SIG-M5 treated with dmso at 0.1 percent for 504 hours (cell line): ENCODE measurements at regions not wholly inside any gene's neighbourhood (a gene's known extent, or its start where the extent isn't known, plus 50 kb on each side); places are given as distances from the start of the nearest gene placed in this dataset.
A peak's percentile ranks its signal among the peaks of the same experiment; 100 is the strongest.
"Not testable (repeated sequence)": the region's sequence is repeated elsewhere in the genome, so short reads cannot be mapped to it uniquely, and the experiment has no call there.

Experiments
- DNase-seq: peaks from one replicate; lab custom pipeline; 2025; ENCODE audit not compliant: unreplicated experiment; lab: John Stamatoyannopoulos, UW

DNA sequence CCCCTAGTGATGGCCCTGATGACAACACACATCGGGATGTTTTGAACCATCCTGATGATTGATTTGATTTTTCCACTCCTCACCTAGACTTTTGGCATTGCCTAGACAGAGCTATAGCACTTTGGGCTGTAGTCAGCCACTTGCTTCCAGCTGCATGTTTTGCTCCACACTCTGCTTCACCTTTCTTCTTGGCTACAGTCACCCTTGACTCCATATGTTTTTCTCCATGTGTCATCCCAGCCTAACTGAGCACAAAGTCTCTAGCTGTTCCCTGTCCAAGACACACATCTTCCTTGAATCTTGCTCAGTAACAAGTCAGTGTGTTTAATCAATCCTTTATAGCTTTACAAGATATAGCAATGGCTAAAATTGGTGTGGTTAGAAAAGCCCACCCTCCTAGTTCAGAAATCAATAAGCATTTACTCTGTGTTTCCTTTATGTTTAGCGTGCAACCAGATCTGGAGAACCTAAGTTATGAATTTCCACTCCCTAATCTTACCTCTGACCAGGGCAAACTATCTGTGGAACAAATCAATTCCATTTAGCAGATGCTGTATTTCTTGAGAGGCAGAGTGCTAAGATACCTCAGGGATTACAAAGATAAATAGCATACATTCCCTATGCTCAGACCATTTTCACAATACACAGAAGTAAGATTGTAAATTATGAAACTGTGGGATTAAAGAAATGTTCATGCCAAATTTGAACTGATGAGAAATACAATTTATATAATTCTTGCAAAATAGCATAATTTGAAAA is 98.4 kb upstream of the LYPLAL1 start:
- DNase-seq: no peak

DNA sequence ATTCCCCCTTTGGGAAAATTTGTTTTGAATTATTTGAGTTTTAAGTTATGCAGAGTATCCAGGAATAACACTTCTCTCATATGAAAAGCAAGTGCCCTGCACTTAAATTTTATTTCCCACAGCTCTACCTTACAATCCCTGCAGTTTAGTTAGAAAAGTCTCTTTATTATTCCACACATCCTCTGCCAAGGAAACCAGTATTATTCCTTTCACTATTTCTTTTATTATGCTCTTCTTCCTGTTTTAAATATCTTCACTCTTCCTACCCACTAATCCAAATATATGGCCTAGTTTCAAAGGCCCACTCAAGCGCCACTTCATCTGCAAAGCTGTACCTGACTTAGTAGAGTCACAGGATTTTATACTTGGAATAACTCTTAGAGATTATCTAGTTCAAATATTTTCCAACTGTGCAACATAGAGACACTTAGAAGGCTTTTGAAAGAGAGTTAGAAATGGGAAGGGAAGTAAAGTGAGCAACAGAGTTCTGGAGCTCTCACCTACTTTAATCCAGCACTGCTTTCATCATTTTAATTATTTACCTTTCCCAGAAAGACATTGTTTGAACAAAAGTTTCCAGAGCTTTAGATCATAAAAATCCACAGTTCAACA is 97.2 kb upstream of the LYPLAL1 start:
- no peak for DNase-seq

DNA sequence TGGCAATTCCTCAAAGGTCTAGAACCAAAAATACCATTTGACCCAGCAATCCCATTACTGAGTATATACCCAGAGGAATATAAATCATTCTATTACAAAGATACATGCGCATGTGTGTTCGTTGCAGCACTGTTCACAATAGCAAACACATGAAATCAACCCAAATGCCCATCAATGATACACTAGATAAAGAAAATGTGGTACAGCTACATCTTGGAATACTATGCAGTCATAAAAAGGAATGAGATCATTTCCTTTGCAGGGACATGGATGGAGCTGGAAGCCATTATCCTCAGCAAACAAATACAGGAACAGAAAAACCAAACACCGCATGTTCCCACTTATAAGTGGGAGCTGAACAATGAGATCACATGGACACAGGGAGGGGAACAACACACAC is 95.9 kb upstream of the LYPLAL1 start:
- DNase-seq: not testable (repeated sequence)

DNA sequence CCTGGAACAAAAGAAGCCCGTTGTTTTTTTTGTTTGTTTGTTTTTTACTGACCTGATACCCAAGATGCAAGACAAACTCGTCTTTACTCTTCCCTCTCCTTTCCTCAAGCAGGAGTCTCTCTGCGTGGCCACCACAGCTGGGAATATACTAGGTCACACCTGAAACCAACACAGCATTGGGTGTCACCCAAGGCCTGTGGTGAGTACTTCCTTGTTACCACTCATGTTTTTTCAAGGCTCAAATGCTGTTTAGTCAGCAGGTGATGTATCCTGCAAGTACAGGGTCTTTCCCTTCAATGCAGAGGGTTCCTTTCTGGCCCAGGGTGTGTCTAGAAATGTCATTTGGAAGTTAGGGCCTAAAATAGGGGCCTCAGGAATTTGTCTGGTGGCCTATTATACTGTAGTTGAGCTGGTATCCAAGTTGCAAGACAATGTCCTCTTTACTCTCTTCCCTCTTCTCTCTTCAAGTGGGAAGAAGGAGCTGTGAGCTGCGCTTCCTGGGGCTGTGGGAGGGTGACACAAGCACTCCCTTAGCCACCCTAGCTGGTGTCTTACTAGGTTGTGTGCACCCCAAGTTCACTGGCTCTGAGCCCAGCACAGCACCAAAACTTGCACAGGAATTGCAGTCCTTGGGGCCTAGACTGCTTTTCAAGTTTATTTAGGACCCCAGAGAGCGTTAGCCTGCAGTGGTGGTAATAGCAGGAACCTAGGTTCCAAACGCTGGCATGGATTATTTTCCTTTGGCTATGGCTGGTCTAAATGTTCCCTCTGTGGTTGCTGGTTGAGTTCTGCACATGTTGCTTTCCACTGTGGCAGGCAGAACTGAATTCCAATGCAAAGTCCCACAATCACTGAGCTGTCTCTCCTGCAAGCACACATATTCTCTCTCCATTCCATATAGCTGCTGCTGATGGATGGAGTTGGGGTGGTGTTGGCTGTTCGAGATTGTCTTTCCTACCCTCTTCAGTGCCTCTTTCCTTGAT is 91.4 kb upstream of the LYPLAL1 start:
- no peak for DNase-seq

DNA sequence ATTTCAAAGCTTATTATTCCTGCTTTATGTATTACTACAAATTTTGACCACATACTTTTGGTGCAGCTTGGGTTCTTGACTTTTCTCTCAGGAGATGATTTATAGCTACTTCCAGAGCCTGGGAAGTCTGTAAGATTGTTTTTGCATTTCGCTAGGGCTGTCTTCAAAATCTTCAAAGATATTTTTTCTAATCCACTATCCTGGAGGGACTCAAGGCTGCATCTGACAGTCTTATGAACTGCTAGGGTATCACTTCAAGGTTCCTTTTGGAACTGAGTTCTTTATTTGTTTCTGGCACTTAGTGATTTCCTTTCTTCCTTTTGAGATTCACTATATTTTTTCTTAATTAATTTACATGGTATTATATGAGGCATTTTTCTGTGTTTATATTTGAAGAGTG is 90.0 kb upstream of the LYPLAL1 start:
- no peak for DNase-seq

DNA sequence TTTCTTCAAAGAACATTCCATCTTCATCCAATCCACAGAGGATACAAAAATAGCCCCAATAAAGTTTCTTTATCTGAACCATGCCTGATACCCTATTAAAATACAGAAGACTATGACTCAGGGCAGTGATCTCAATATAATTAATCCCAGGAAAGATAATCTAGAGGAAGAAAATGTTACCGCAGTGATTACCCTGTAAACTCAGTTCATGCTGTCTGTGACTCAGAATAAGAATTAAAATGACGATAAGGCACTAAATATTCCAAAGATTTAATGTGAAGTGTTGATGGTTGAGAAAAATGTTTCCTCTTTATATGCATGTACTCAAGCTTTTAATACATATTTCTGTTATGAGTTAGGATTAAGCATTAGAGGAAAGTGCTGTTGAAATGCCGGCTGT is 88.6 kb upstream of the LYPLAL1 start:
- DNase-seq: no peak

DNA sequence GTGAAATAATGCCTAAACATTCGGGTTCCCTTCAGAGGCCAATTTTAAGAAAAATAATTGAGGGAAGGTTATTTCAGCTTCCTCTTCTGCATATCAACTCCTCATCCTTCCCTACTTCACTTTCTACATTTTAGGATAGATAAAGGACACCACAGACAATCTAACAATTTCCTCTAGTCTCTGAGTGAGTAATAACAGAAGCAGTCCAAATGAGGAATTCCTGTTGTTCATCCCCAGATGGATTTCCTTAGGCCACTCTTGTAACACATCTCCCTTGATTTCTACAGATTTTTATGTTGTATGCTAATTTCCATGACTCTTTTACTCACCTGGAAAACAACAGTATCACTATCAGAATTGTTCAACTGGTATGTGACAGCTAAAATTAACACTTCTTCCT is 87.7 kb upstream of the LYPLAL1 start:
- peak; percentile 13 for DNase-seq

DNA sequence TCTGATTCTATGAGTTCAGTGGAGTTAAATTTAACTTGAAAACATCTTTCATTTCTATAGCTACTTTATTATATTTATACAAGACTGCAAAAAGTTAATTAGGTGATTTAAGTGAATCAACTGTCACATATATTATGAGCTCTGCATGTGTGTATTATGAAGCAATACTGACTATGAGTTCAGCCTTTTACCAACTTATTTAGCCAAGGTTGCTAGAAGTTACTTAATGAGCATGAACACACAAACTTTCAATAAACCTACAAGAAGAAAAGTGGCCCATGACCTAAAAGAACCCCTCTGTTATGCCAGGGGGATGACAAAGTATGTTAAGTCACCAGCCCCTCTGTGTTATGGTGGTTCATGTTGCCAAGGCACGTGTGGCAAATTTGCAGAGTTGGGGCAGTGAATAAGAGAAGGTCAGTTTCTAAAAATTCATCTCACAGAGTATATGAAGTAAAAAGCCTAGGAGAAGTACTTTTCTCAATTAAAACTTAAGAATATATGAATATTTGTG is 86.7 kb upstream of the LYPLAL1 start:
- peak; percentile 83 for DNase-seq

DNA sequence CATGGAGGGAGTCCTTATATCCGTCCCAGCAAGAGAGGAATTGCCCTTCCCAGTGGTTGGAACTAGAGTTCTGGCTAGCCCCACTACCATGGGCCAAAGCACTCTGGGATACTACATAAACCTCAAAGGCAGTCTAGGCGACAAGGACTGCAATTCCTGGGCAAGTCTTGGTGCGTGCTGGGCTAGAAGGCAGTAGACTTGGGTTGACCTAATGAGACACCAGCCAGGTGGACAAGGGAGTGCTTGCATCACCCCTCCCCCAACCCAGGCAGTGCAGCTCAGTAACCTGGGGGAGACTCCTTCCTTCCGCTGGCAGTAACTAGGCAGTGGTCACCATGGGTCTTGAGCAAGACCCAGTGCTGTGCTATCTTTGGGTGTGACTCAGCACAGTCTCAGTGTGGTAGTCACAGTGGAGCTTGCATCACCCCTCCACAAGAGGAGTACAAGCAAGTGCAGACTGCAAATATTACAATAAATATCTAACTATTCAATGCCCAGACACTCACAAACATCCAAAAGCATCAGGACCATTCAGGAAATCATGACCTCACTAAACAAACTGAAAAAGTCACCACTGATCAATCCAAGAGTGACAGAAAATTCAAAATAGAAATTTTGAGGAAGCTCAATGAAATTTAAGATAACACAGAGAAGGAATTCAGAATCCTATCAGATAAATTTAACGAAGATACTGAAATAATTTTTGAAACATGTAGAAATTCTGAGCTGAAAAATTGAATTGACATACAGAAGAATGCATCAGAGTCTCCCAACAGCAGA is 84.7 kb upstream of the LYPLAL1 start:
- DNase-seq: peak; percentile 98

DNA sequence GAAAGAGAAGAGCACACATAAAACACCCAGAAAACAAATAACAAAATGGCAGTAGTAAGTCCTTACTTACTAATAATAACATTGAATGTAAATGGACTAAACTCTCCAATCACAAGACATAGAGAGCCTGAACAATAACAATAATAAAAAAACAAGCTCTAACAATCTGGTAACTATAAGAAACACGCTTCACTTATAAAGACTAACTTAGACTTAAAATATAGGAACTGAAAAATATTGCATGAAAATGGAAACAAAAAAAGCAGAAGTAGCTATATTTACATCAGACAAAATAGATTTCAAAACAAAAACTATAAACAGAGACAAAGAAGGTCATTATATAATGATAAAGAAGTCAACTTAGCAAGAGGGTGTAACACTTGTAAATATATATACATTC is 83.1 kb upstream of the LYPLAL1 start:
- DNase-seq: peak; percentile 87

DNA sequence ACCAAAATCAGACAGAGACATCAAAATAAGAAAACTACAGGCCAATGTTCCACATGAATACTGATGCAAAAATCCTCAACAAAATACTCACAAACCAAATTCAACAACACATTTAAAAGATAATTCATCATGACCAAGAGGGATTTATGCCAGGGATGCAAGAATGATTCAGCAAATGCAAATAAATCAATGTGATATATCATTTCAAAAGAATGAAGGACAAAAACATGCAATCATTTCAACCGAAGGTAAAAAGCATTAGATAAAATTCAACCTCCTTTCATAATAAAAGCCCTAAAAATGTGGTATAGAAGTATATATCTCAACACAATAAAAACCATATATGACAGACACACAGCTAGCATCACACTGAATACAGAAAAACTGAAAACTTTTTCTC is 81.5 kb upstream of the LYPLAL1 start:
- no peak for DNase-seq

DNA sequence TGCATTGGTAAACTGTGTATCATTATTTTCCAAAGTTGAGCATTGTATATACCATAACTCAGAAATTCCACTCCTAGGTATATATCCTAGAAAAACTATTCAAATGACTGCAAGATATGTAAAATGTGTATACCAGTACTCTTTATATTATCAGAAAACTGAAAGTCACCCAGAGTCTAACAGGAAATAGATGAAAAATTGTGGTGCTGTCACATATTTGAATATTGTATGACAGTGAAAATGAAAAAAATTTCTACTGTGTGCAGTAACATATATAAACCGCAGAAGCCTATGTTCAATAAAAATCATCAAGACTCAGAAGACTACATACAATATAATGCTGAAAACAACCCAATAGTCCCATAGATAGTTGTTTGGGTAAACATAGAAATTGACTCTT is 74.4 kb upstream of the LYPLAL1 start:
- no peak for DNase-seq

DNA sequence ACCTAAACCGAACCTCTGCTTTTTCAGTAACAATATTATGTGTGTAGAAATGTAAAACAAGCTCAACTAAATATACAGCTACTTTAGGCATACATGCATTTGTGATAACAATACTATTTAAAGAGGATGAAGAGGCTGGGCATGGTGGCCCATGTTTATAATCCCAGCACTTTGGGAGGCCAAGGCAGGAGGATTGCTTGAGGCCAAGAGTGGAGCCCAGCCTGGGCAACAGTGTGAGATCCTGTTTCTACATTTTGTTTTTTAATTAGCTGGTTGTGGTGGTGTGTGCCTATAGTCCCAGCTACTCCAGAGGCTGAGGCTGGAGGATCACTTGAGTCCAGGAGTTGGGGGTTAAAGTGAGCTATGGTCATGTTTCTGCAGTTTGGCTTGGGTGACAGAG is 73.6 kb upstream of the LYPLAL1 start:
- no peak for DNase-seq

DNA sequence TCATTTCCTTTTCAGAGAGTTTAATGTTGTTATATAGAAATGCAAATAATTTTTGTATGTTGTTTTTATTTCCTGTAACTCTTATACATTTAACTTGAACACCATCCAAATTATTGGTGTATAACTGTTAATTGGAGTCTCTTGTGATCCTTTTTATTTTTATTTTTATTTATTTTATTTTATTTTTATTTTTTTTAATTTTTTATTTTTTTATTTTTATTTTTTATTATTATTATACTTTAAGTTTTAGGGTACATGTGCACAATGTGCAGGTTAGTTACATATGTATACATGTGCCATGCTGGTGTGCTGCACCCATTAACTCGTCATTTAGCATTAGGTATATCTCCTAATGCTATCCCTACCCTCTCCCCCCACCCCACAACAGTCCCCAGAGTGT is 71.2 kb upstream of the LYPLAL1 start:
- not testable (repeated sequence) for DNase-seq

DNA sequence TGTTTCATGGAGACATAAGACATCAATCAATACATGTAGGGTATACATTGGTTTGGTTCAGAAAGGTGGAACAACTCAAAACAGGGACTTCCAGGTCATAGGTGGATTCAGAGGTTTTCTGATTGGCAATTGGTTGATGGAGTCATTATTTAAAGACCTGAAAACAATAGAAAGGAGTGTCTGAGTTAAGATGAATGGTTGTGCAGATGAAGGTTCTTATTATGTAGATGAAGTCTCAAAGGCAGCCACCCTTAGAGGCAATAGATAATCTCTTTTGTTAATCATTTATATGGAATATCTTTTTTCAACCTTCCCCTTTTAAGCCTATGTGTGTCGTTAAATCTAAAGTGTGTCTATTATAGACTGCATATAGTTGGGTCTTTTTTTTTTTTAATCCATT is 67.8 kb upstream of the LYPLAL1 start:
- DNase-seq: no peak

DNA sequence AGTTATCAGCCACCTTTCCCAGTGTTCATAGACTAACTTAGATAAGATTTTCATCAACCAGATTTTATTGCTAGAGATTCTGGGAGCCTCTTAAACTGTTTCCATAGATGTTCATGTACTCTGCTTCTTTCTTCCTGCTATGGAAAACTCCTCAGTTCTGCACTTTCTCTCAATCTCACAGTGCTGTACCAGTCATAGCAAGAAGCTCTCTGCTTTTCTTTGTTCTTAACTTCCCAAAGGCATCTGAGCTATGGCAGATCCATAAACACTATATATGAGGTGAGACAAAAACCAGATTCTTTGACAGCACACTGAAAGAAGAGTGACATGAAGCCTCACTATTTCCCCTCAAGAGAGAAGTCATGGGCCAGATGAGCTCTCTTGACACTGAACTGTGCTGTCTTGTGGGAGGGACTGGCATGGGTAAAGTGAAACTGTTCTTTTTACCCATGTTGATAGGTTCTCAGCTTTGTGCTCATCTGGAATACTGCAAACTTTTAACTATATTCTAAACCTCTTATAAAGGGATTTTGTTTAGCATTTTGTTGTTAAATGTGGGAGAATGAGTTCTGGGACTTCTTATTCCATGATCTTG is 64.2 kb upstream of the LYPLAL1 start:
- DNase-seq: no peak

DNA sequence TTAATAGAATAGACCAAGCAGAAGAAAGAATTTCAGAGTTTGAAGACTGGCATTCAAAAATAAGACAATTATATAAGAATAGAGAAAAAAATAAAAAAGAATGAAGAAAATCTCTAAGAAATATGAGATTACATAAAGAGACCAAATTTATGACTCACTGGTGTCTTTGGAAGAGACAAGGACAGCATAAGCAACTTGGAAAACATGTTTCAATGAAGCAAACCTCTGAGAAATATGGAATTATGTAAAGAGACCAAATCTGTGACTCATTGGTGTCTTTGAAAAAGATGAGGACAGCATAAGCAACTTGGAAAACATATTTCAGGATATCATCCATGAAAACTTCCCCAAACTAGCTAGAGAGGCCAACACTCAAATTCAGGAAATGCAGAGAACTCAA is 60.4 kb upstream of the LYPLAL1 start:
- no peak for DNase-seq

DNA sequence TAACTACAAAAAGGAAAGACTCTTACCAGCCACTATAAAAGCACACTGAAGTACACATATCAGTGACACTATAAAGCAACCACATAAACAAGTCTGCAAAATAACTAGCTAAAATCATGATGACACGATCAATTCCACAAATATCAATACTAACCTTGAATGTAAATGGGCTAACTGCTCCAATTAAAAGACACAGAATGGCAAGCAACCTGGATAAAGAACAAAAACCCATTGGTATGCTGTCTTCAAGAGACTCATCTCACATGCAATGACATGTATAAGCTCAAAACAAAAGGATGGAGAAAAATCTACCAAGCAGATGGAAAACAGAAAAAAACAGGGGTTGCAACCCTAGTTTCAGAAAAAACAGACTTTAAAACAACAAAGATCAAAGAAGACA is 59.7 kb upstream of the LYPLAL1 start:
- DNase-seq: no peak

DNA sequence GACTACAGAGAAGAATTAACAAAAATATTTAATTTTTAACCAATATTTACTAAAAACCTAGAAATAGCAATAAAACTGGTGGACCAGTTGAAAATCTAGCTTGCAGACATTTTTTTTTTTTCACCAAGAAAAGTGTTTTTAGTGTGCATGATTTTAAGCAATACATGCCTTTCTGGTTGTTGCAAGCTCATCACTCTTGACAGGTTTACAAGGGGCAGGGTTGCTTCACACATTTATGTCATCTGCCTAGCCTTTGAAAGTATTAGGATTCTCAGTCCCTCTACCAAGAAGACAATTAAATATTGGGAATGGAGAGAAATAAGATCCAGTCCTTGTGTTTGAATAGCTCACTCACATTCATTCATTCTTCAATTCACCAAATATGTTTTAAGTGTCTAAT is 53.8 kb upstream of the LYPLAL1 start:
- peak; percentile 95 for DNase-seq
